ENCODE measurements at regions not wholly inside any gene's neighbourhood (a gene's known extent, or its start where the extent isn't known, plus 50 kb on each side); places are given as distances from the start of the nearest gene placed in this dataset.

DNA sequence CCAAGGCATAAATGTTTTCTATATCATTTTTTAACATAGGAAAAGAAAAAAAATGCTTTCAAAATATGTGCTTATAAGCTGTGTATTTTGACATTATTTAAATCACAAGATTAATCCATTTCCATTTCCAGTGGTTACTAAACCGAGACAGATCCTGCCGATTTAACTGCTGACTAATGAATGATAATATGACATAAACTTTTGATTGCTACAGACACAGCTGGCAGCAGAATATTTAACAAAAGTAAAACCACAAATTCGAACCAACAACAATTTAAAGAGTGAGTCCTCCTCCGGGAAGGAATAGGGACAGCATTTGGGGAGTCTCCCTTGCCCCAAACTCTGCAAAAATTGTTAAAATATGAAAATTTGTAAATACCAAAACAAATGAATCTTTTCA lies 401.3 kb upstream of the DAB2 start:
- no peak for DNase-seq (ENCODE audit: low read depth in 4 of 4, low spot score in 1 of 4)

- DNase-seq (ENCODE audit: low read depth in 4 of 4, low spot score in 1 of 4), result no peak
Observed at GRCh38 chr5:39825301-39825700, 400.5 kb upstream of the DAB2 start.

GRCh38 chr5:39822020-39822419 lies 397.2 kb upstream of the DAB2 start:
- no peak for DNase-seq (ENCODE audit: low read depth in 4 of 4, low spot score in 1 of 4)

DNA sequence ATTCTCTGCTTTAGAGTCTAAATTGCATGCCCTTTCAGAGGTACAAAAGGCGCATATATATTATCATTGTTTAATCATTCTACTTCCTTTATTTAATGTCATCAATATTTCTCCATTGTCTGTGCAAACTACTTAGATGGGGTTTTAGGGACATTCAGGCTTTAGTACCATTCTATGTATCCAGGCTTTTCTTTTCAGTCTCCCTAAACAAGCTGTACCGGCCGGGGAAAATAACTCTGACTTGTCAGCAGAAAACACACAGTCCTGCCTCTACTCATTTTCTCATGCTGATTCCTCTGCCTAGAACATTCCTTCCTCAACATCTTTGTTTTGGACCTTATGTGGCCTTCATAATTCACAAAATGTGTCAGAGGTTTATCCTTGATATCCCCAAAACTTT lies 392.1 kb upstream of the DAB2 start:
- no peak for DNase-seq (ENCODE audit: low read depth in 4 of 4, low spot score in 1 of 4)

GRCh38 chr5:39816156-39816845 lies 391.5 kb upstream of the DAB2 start:
- no peak for DNase-seq (ENCODE audit: low read depth in 4 of 4, low spot score in 1 of 4)

GRCh38 chr5:39815711-39816110 lies 390.9 kb upstream of the DAB2 start:
- DNase-seq (ENCODE audit: low read depth in 4 of 4, low spot score in 1 of 4), result no peak

DNA sequence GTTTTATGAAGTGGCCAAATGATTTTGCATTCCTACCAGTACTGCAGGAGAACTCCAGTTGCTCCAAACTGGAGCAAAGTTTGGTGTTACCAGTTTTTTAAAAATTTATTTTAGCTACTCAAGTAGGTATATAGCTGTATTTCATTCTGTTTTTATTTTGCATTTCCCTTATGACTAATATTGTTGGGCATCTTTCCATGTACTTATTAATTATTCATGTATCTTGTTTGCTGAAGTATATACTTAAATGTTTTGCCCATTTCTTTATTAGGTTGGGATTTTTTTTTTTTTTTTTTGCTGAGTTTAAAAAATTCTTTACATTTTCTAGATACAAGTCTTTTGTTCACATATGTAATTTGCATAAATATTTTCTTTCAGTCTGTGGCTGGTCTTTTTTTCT lies 386.6 kb upstream of the DAB2 start:
- DNase-seq (ENCODE audit: low read depth in 4 of 4, low spot score in 1 of 4), result no peak

DNA sequence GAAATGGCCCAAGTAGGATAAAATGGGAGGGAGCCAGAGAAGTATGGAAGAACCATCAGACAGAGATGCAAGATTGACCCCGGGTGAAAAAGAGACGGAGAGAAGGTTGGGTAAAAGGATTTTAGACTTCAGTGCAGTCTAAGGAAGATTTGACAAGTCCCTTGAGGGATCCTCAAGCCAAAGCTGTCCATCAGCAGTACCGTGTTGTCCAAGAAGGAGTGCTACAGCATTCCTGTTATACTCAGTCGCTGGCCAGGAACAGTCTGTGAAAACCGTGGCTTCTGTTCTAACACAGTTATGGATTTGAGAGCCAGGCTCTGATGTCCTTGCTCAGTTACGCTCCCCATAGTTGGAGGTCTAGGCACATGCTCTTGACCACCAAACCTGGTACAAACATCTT lies 383.9 kb upstream of the DAB2 start:
- no peak for DNase-seq (ENCODE audit: low read depth in 4 of 4, low spot score in 1 of 4)

GRCh38 chr5:39801306-39801705 lies 376.5 kb upstream of the DAB2 start:
- DNase-seq (ENCODE audit: low read depth in 4 of 4, low spot score in 1 of 4), result no peak

GRCh38 chr5:39800042-39800601 lies 375.3 kb upstream of the DAB2 start:
- no peak for DNase-seq (ENCODE audit: low read depth in 4 of 4, low spot score in 1 of 4)

DNA sequence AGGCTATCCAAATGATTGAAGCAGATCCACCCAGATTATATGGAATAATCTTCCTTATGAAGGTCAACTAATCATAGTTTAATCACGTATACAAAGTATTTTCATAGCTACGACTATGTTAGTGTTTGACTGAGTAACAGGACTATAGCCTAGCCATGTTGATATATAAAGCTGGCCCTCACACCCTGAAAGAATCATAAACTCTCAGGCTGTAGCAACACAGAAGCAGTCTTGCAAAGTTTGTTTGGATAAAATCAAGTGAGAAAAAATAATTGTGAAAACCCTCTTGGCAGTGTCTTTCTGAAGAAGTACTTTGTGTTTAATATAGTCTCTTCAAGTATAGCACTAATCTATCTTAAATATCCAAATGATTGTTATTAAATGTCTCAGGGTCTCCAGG lies 374.5 kb upstream of the DAB2 start:
- DNase-seq (ENCODE audit: low read depth in 4 of 4, low spot score in 1 of 4), result no peak

- DNase-seq (ENCODE audit: low read depth in 4 of 4, low spot score in 1 of 4), result no peak
Observed at GRCh38 chr5:39794513-39795210, 369.9 kb upstream of the DAB2 start.

DNA sequence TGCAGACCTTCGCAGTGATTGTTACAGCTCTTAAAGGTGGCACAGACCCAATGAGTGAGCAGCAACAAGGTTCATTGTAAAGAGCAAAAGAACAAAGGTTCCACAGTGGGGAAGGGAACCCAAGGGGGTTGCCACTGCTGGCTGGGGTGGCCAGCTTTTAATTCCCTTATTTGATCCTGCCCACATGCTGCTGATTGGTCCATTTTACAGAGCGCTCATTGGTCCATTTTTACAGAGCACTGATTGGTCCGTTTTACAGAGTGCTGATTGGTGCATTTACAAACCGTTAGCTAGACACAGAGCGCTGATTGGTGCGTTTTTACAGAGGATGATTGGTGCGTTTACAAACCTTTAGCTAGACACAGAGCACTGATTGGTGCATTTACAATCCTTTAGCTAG lies 360.6 kb upstream of the DAB2 start:
- DNase-seq (ENCODE audit: low read depth in 4 of 4, low spot score in 1 of 4), result no peak

- no peak for DNase-seq (ENCODE audit: low read depth in 4 of 4, low spot score in 1 of 4)
Observed at GRCh38 chr5:39783756-39784421, 359.1 kb upstream of the DAB2 start.

- DNase-seq (ENCODE audit: low read depth in 4 of 4, low spot score in 1 of 4), result no peak
Observed at GRCh38 chr5:39780347-39780746, 355.6 kb upstream of the DAB2 start.

DNA sequence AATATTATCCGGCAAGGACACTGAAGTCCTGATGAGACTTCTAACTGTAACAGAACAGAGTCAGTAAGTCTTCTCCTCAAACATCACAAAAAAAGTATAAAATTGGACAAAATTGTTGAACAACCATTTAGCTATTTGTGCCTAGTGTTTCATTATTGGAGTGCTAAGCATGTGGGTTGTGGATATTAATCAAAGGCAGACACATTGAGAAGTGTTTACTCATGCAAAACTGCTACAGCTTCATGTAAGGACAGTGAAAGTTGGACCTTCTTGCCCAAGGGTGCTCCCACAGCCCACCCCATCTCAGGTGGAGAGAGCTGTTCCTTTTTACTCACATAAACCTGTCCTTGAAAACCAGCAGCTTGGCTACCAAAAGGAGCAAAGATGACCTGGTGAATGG lies 355.1 kb upstream of the DAB2 start:
- DNase-seq (ENCODE audit: low read depth in 4 of 4, low spot score in 1 of 4), result no peak

- DNase-seq (ENCODE audit: low read depth in 4 of 4, low spot score in 1 of 4), result no peak
Observed at GRCh38 chr5:39775797-39776365, 351.1 kb upstream of the DAB2 start.

- DNase-seq (ENCODE audit: low read depth in 4 of 4, low spot score in 1 of 4), result no peak
Observed at GRCh38 chr5:39775086-39775796, 350.5 kb upstream of the DAB2 start.

- DNase-seq (ENCODE audit: low read depth in 4 of 4, low spot score in 1 of 4), result no peak
Observed at GRCh38 chr5:39774605-39775004, 349.8 kb upstream of the DAB2 start.

GRCh38 chr5:39772307-39772706 lies 347.5 kb upstream of the DAB2 start:
- DNase-seq (ENCODE audit: low read depth in 4 of 4, low spot score in 1 of 4), result no peak

- no peak for DNase-seq (ENCODE audit: low read depth in 4 of 4, low spot score in 1 of 4)
Observed at GRCh38 chr5:39767916-39768315, 343.1 kb upstream of the DAB2 start.
